Activated CD4-positive, alpha-beta T cell treated with anti-CD3 and anti-CD28 coated beads for 36 hours (primary cell): ENCODE measurements at regions not wholly inside any gene's neighbourhood (a gene's known extent, or its start where the extent isn't known, plus 50 kb on each side); places are given as distances from the start of the nearest gene placed in this dataset.

Experiments used
- ATAC-seq: fragments of 200-7000 bp; cut with Tn5 transposase; one replicate; pipeline ENCODE4 v1.10.0; 2021; ENCODE audit warnings: mild to moderate bottlenecking, moderate library complexity
- CTCF ChIA-PET: fragments of 350-600 bp; sonication (Branson Sonifier 250); formaldehyde crosslinking; loops from one replicate; lab custom pipeline; 2021; ENCODE audit warnings: antibody characterized with exemption; lab: Charles Lee
- POLR2A ChIA-PET: fragments of 350-600 bp; sonication (Branson Sonifier 250); formaldehyde crosslinking; loops from one replicate; lab custom pipeline; 2021; ENCODE audit warnings: antibody characterized with exemption, inconsistent platforms; lab: Charles Lee
- DNase-seq: peaks from one replicate; pipeline ENCODE4 v3.0.0-alpha.2; 2020
- H3K27ac Mint-ChIP-seq: one replicate; pipeline ENCODE4 v1.8.0; 2021; ENCODE audit warnings: mixed read lengths
- H3K27me3 Mint-ChIP-seq: one replicate; pipeline ENCODE4 v1.8.0; 2021; ENCODE audit warnings: mixed read lengths
- H3K36me3 Mint-ChIP-seq: one replicate; pipeline ENCODE4 v1.8.0; 2021; ENCODE audit warnings: low read depth, mixed read lengths
- H3K4me1 Mint-ChIP-seq: one replicate; pipeline ENCODE4 v1.8.0; 2021; ENCODE audit warnings: mixed read lengths
- H3K4me3 Mint-ChIP-seq: one replicate; pipeline ENCODE4 v1.8.0; 2021; ENCODE audit warnings: mild to moderate bottlenecking, moderate library complexity, mixed read lengths
- H3K9me3 Mint-ChIP-seq: one replicate; pipeline ENCODE4 v1.8.0; 2021; ENCODE audit warnings: low read depth, mixed read lengths
- intact Hi-C, 2 experiments: fragments of 100-400 bp; cut with DNase I in 1 of 2; cut with micrococcal nuclease in 1 of 2; formaldehyde crosslinking; loops; one replicate each; pipeline versions ENCODE4 v1.14.2 to v1.15.1; 2022 to 2024; cut with DNase I, micrococcal nuclease

DNA sequence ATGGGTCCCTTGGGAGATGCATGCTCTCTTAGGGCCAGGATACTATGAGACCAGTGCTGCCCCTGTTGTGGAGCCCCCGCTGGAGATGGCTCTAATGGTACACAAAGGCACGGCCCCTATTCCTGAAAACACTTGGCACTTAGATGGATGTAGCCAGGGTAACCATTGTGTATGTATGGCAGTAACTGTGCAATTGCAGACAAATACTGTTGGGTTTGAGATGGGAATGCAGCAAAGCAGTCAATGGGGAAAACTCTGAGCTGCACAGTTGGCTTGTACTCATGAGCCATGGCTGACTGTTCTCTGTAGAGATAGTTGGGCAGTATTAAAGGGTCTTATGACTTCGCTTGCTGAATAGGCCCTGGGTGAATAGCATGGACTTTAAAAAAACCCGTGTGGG is 67.9 kb upstream of the NPAP1 start:
- intact Hi-C loops = no loop called here
- POLR2A ChIA-PET = no interaction called here
- H3K36me3 Mint-ChIP-seq = no peaks in the 10 kb centered on the region
- CTCF ChIA-PET = no interaction called here
- peaks cover 25% of the 10 kb centered on the region for H3K9me3 Mint-ChIP-seq
- no peak overlapping the region for H3K27ac Mint-ChIP-seq
- no peak for DNase-seq
- H3K27me3 Mint-ChIP-seq = no peaks in the 10 kb centered on the region
- H3K4me1 Mint-ChIP-seq = no peaks in the 10 kb centered on the region
- no peak overlapping the region for H3K4me3 Mint-ChIP-seq
- no peak for ATAC-seq

DNA sequence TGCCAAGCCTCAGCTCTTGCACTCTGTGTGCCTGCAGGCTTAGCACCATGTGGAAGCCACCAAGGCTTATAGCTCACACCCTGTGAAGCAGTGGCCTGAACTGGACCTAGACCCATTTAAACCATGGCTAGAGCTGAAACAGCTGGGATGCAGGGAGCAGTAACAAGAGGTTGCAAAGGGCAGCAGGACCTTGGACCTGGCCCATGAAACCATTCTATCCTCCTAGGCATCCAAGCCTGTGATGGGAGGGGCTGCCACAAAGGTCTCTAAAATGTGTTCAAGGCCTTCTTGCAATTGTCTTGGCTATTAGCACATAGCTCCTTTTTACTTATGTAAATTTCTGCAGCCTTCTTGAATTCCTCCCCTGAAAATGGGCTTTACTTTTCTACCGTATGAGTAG is 57.9 kb upstream of the NPAP1 start:
- POLR2A ChIA-PET = no interaction called here
- Mint-ChIP-seq H3K4me1 (no peaks in the 10 kb centered on the region), H3K36me3 (no peaks in the 10 kb centered on the region), H3K27ac (no peak overlapping the region), H3K9me3 (peaks cover 39% of the 10 kb centered on the region), H3K4me3 (no peak overlapping the region), H3K27me3 (no peaks in the 10 kb centered on the region)
- no peak for DNase-seq
- ATAC-seq = no peak
- intact Hi-C loops = no loop called here
- CTCF ChIA-PET = no interaction called here

DNA sequence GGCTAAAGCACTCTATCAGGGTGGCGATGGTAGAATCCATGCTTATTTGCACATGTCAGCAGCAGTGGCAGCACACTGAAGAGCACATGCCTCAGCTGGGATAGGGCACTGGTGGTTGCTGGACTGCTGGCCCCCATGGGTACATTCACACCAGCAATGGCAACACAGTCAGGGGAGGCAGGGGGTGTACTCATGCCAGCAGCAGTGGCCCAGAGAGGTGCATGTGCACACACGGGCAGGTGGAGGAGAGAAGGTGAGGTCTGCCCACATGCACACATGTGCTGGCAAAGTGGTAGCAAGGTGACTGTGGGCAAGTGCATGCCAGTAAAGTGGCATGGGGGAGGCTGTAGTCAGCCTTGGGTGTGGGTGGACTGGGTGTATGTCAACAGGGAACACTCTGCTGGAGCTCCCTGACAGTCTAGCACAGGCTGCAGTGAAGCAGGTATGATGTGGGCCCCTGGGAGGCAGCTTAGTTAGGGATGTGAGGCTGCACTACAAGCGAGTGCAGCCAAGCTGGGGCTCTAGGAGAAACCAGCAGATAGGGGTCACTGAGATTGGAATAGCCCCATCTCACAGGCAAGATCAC is 53.9 kb upstream of the NPAP1 start:
- DNase-seq (no peak), ATAC-seq (no peak)
- H3K27ac Mint-ChIP-seq = no peak overlapping the region
- H3K27me3 Mint-ChIP-seq = no peaks in the 10 kb centered on the region
- H3K36me3 Mint-ChIP-seq = no peaks in the 10 kb centered on the region
- H3K4me3 Mint-ChIP-seq = no peak overlapping the region
- ChIA-PET POLR2A (no interaction called here), CTCF (no interaction called here)
- no peaks in the 10 kb centered on the region for H3K4me1 Mint-ChIP-seq
- intact Hi-C loops = no loop called here
- H3K9me3 Mint-ChIP-seq = peaks cover 28% of the 10 kb centered on the region
